PC-9 (cell line): ENCODE measurements at regions not wholly inside any gene's neighbourhood (a gene's known extent, or its start where the extent isn't known, plus 50 kb on each side); places are given as distances from the start of the nearest gene placed in this dataset.

Experiments used
- CTCF ChIP-seq: fragments of 200-600 bp; sonication (generic); conservative IDR thresholded peaks from 2 replicates; pipeline ENCODE4 v1.6.1; 2017; ENCODE audit warnings: mixed run types, antibody characterized with exemption, mild to moderate bottlenecking, moderate library complexity
- EZH2 ChIP-seq: fragments of 200-600 bp; sonication (generic); IDR thresholded peaks from 2 replicates; pipeline ENCODE4 v1.8.0; 2017; ENCODE audit warnings: antibody characterized with exemption, low read depth

- TF ChIP-seq CTCF, result no peak
- TF ChIP-seq EZH2, result no peak
Measured at GRCh38 chr21:20270365-20271055, 727.7 kb upstream of the NCAM2 start.
